SK-N-SH (cell line): ENCODE measurements at regions not wholly inside any gene's neighbourhood (a gene's known extent, or its start where the extent isn't known, plus 50 kb on each side); places are given as distances from the start of the nearest gene placed in this dataset.

Experiments
- EP300 ChIP-seq, 2 experiments: IDR thresholded peaks; 2 replicates each; pipeline versions ENCODE4 v1.4.0 to v1.6.1; 2012; ENCODE audit warnings: borderline replicate concordance in 1 of 2, low read depth in 1 of 2, low read length in 1 of 2
- SIN3A ChIP-seq: IDR thresholded peaks from 2 replicates; pipeline ENCODE4 v1.6.1; 2012; ENCODE audit warnings: low read depth, mild to moderate bottlenecking, low read length, moderate library complexity, borderline replicate concordance

GRCh38 chr4:188383180-188383579, 243.9 kb downstream of the TRIML1 start:
- no peak for TF ChIP-seq SIN3A
- no peak for TF ChIP-seq EP300 (IDR thresholded peaks at IDR 0.05; ENCODE audit: borderline replicate concordance in 1 of 2, low read depth in 1 of 2, low read length in 1 of 2)
